Neutrophil (primary cell): ENCODE measurements at regions not wholly inside any gene's neighbourhood (a gene's known extent, or its start where the extent isn't known, plus 50 kb on each side); places are given as distances from the start of the nearest gene placed in this dataset.
"Not testable (repeated sequence)": the region's sequence is repeated elsewhere in the genome, so short reads cannot be mapped to it uniquely, and the experiment has no call there.

Experiments
- H3K27ac ChIP-seq: fragments of 200-600 bp; sonication (generic); 2 replicates; pipeline ENCODE4 v1.5.1; 2016; ENCODE audit warnings: mild to moderate bottlenecking, moderate library complexity
- H3K27me3 ChIP-seq: fragments of 200-600 bp; sonication (generic); 2 replicates; pipeline ENCODE4 v1.6.0; 2016; ENCODE audit warnings: mild to moderate bottlenecking
- H3K36me3 ChIP-seq: fragments of 200-600 bp; sonication (generic); 2 replicates; pipeline ENCODE4 v1.5.1; 2017
- H3K4me1 ChIP-seq, 2 experiments: fragments of 200-600 bp in 1 of 2; sonication (generic) in 1 of 2; 1 replicate in 1 of 2; 2 replicates in 1 of 2; pipeline versions ENCODE4 v1.5.1 to v1.6.1; 2013 to 2016; ENCODE audit warnings: low read depth in 1 of 2, low read length in 1 of 2, mild to moderate bottlenecking in 1 of 2, moderate library complexity in 1 of 2; ENCODE audit not compliant: control insufficient read depth in 1 of 2, insufficient read depth in 1 of 2
- H3K4me3 ChIP-seq, 2 experiments: fragments of 200-600 bp in 1 of 2; sonication (generic) in 1 of 2; 1 replicate in 1 of 2; 2 replicates in 1 of 2; pipeline ENCODE4 v1.5.1; 2013 to 2016; ENCODE audit warnings: low read depth in 1 of 2, low read length in 1 of 2, mild to moderate bottlenecking in 1 of 2, moderate library complexity in 1 of 2
- H3K9me3 ChIP-seq: fragments of 200-600 bp; sonication (generic); 2 replicates; pipeline ENCODE4 v1.5.1; 2016
- CTCF ChIP-seq: fragments of 200-600 bp; sonication (generic); IDR thresholded peaks from 2 replicates; pipeline ENCODE4 v1.5.1; 2016; ENCODE audit warnings: antibody characterized with exemption

GRCh38 chr10:30529373-30529998 is 95.5 kb downstream of the MAP3K8 start:
- Histone ChIP-seq H3K27me3 (no peaks in the 10 kb centered on the region), H3K27ac (peak overlapping the region; percentile 95), H3K36me3 (no peaks in the 10 kb centered on the region), H3K4me3 (peak overlapping the region; percentile 50 to 59), H3K9me3 (no peaks in the 10 kb centered on the region), H3K4me1 (peaks cover 45 to 50% of the 10 kb centered on the region in 2 experiments)
- peak; percentile 76 for TF ChIP-seq CTCF

GRCh38 chr10:30528429-30528786 is 94.4 kb downstream of the MAP3K8 start:
- peaks cover 44 to 45% of the 10 kb centered on the region in 2 experiments for H3K4me1 ChIP-seq
- no peak overlapping the region for H3K4me3 ChIP-seq
- no peaks in the 10 kb centered on the region for H3K27me3 ChIP-seq
- peak overlapping the region; percentile 95 for H3K27ac ChIP-seq
- TF ChIP-seq CTCF = no peak
- no peaks in the 10 kb centered on the region for H3K36me3 ChIP-seq
- H3K9me3 ChIP-seq = no peaks in the 10 kb centered on the region

GRCh38 chr10:30527623-30528428 is 93.8 kb downstream of the MAP3K8 start:
- Histone ChIP-seq H3K4me1 (peaks cover 38 to 39% of the 10 kb centered on the region in 2 experiments), H3K36me3 (no peaks in the 10 kb centered on the region), H3K27ac (peak overlapping the region; percentile 95), H3K9me3 (no peaks in the 10 kb centered on the region), H3K27me3 (no peaks in the 10 kb centered on the region), H3K4me3 (no peak overlapping the region)
- no peak for TF ChIP-seq CTCF

- H3K27ac ChIP-seq, H3K4me3 ChIP-seq, H3K36me3 ChIP-seq, H3K27me3 ChIP-seq, H3K4me1 ChIP-seq, H3K9me3 ChIP-seq: not testable (repeated sequence)
Measured at GRCh38 chr10:30522661-30523078, 88.7 kb downstream of the MAP3K8 start.

- no peaks in the 10 kb centered on the region for H3K27me3 ChIP-seq
- no peak for TF ChIP-seq CTCF
- H3K4me1 ChIP-seq = no peaks in the 10 kb centered on the region
- no peaks in the 10 kb centered on the region for H3K36me3 ChIP-seq
- H3K27ac ChIP-seq = no peak overlapping the region
- no peak overlapping the region for H3K4me3 ChIP-seq
- H3K9me3 ChIP-seq = no peaks in the 10 kb centered on the region
Measured at GRCh38 chr10:30518907-30519306, 84.9 kb downstream of the MAP3K8 start.
